HFFc6 (cell line): ENCODE measurements at regions not wholly inside any gene's neighbourhood (a gene's known extent, or its start where the extent isn't known, plus 50 kb on each side); places are given as distances from the start of the nearest gene placed in this dataset.

ENCODE experiments used
- DNase-seq: peaks from one replicate; pipeline ENCODE4 v3.0.0-alpha.2; 2018
- H3K27ac Mint-ChIP-seq: 2 replicates; pipeline ENCODE4 v1.8.0; 2020; ENCODE audit warnings: mild to moderate bottlenecking, mixed read lengths
- H3K27me3 Mint-ChIP-seq: 2 replicates; pipeline ENCODE4 v1.8.0; 2021; ENCODE audit warnings: mild to moderate bottlenecking, moderate library complexity, mixed read lengths; ENCODE audit not compliant: insufficient read depth
- H3K36me3 Mint-ChIP-seq: 2 replicates; pipeline ENCODE4 v1.8.0; 2021; ENCODE audit warnings: low read depth, mixed read lengths
- H3K4me1 Mint-ChIP-seq: 2 replicates; pipeline ENCODE4 v1.8.0; 2020; ENCODE audit warnings: low read depth, mixed read lengths
- H3K4me3 Mint-ChIP-seq: 2 replicates; pipeline ENCODE4 v1.8.0; 2020; ENCODE audit warnings: mild to moderate bottlenecking, moderate library complexity, mixed read lengths
- H3K9me3 Mint-ChIP-seq: 2 replicates; pipeline ENCODE4 v1.8.0; 2020; ENCODE audit warnings: mild to moderate bottlenecking, mixed read lengths
- CTCF ChIP-seq: fragments of 200-600 bp; sonication (generic); IDR thresholded peaks from 2 replicates; pipeline ENCODE4 v1.5.0; 2021; ENCODE audit warnings: antibody characterized with exemption, mild to moderate bottlenecking

GRCh38 chr12:130258863-130259262 is 78.8 kb upstream of the PIWIL1 start:
- no peak overlapping the region for H3K4me3 Mint-ChIP-seq
- DNase-seq = no peak
- H3K4me1 Mint-ChIP-seq = no peaks in the 10 kb centered on the region
- H3K27ac Mint-ChIP-seq = no peak overlapping the region
- H3K27me3 Mint-ChIP-seq = no peaks in the 10 kb centered on the region
- TF ChIP-seq CTCF = no peak
- H3K36me3 Mint-ChIP-seq = no peaks in the 10 kb centered on the region
- H3K9me3 Mint-ChIP-seq = peaks cover 48% of the 10 kb centered on the region

GRCh38 chr12:130263025-130263424 is 74.7 kb upstream of the PIWIL1 start:
- Mint-ChIP-seq H3K36me3 (0 out of 2 replicates have a peak, but pooled peaks cover 4% of the 10 kb centered on the region), H3K27ac (no peak overlapping the region), H3K4me3 (no peak overlapping the region), H3K4me1 (no peaks in the 10 kb centered on the region), H3K9me3 (peaks cover 43% of the 10 kb centered on the region), H3K27me3 (no peaks in the 10 kb centered on the region; the same call in 1 of the 2 replicates)
- no peak for TF ChIP-seq CTCF
- DNase-seq = no peak

GRCh38 chr12:130263996-130264395 is 73.7 kb upstream of the PIWIL1 start:
- no peaks in the 10 kb centered on the region for H3K4me1 Mint-ChIP-seq
- TF ChIP-seq CTCF = no peak
- no peaks in the 10 kb centered on the region; the same call in 1 of the 2 replicates for H3K27me3 Mint-ChIP-seq
- H3K9me3 Mint-ChIP-seq = peaks cover 42% of the 10 kb centered on the region
- 0 out of 2 replicates have a peak, but pooled peaks cover 4% of the 10 kb centered on the region for H3K36me3 Mint-ChIP-seq
- no peak overlapping the region for H3K27ac Mint-ChIP-seq
- no peak for DNase-seq
- H3K4me3 Mint-ChIP-seq = no peak overlapping the region

GRCh38 chr12:130266751-130267150 is 70.9 kb upstream of the PIWIL1 start:
- H3K36me3 Mint-ChIP-seq = 0 out of 2 replicates have a peak, but pooled peaks cover 4% of the 10 kb centered on the region
- H3K4me3 Mint-ChIP-seq = no peak overlapping the region
- H3K27me3 Mint-ChIP-seq = no peaks in the 10 kb centered on the region; the same call in 1 of the 2 replicates
- no peaks in the 10 kb centered on the region for H3K4me1 Mint-ChIP-seq
- no peak for DNase-seq
- peaks cover 40% of the 10 kb centered on the region for H3K9me3 Mint-ChIP-seq
- H3K27ac Mint-ChIP-seq = no peak overlapping the region
- TF ChIP-seq CTCF = no peak

- peak; percentile 3 for DNase-seq
- H3K4me1 Mint-ChIP-seq = no peaks in the 10 kb centered on the region
- H3K27me3 Mint-ChIP-seq = no peaks in the 10 kb centered on the region; the same call in none of the 2 replicates
- peak overlapping the region; percentile 66; the same call in 1 of the 2 replicates for H3K27ac Mint-ChIP-seq
- peaks cover 22% of the 10 kb centered on the region for H3K9me3 Mint-ChIP-seq
- TF ChIP-seq CTCF = no peak
- H3K4me3 Mint-ChIP-seq = peak overlapping the region; percentile 83
- H3K36me3 Mint-ChIP-seq = 0 out of 2 replicates have a peak, but pooled peaks cover under 1% of the 10 kb centered on the region
Observed at GRCh38 chr12:130280231-130280630, 57.5 kb upstream of the PIWIL1 start.
